LNCAP (cell line): ENCODE measurements at regions not wholly inside any gene's neighbourhood (a gene's known extent, or its start where the extent isn't known, plus 50 kb on each side); places are given as distances from the start of the nearest gene placed in this dataset.

Experiments used
- CTCF ChIP-seq: fragments of 450-650 bp; IDR thresholded peaks from 2 replicates; pipeline ENCODE4 v1.5.1; 2017; ENCODE audit warnings: mild to moderate bottlenecking

DNA sequence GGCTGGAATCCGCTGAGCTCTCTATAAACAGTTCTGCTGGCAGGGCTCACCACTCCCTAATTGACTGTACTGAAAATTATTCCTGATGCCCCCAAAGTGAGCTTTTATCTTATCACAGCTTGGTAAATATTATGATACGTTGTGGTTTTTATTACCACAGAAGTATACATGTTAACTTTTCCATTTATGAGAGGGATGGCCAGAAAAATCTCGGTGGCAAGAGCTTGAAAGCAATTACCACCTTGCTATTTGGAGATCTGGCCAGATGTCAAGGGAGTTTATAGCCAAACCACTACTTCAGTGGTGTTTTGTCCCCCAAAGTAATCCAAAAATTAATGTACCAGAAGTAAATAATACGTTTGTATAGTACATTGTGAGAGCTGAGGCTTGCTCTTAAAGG is 75.4 kb upstream of the RCN1 start:
- no peak for TF ChIP-seq CTCF

DNA sequence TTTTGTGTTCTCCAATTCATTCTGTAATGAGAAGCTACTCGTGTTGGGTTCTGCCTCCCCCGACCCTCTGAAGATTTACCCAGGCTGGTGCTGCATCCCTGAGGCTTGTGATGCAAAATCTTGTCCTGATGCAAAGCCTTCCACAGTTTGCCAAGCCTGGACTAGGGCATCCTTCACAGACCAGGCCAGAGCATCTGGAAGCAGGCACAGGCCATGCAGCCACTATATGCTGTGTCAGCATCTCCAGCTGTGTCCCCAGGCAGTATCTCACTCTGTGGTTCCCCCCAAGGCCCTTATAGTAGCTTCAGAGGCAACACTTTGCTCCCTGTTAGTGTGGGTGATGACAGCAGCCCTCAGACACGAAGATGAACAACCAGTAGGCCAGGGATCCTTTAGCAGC is 77.3 kb upstream of the RCN1 start:
- no peak for TF ChIP-seq CTCF

DNA sequence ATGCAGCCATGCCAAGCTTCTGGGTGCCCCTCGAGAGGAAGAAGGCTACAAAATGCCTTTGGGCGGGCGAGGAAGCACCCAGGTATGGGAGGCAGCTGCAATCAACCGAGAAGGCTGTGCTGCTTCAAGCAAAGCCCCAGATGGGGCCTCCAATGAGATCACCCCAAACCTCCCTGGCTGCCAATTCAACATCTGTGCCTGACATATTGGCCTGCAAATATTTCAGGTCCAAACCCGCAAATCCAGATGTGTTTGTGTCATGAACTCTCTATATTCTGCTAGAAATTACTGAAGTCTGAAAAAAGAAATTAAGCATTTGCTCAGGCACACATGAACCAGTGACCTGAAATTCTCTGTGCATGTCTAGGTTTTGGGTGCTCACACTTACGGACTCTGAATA is 78.8 kb upstream of the RCN1 start:
- TF ChIP-seq CTCF = no peak

- TF ChIP-seq CTCF = no peak
Measured at GRCh38 chr11:32008880-32009551, 81.9 kb upstream of the RCN1 start.

GRCh38 chr11:32006799-32007388 is 84.0 kb upstream of the RCN1 start:
- TF ChIP-seq CTCF = peak; percentile 83

GRCh38 chr11:32005786-32006416 is 85.0 kb upstream of the RCN1 start:
- no peak for TF ChIP-seq CTCF

DNA sequence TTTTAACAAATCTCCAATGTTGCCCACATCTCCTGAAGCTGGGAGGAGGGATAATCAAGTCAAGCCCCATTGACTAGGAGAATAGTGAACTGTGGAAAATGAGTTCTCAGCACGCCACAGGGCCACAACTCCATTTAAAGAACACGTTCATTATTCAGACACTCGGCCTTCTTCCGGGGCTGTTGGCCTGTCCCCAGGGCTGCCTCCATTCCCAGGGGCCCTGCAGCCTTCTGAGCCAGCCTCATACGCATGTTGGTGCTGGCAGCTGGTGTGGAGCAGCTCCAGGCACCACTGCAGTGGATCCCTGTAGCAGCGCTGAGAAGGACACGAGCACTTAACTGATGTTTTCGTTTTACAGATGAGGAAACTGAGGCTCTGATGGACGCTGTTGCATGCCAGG is 87.5 kb upstream of the RCN1 start:
- no peak for TF ChIP-seq CTCF
